ENCODE measurements at regions not wholly inside any gene's neighbourhood (a gene's known extent, or its start where the extent isn't known, plus 50 kb on each side); places are given as distances from the start of the nearest gene placed in this dataset.

GRCh38 chr3:72200332-72200731 lies 415.4 kb upstream of the PROK2 start:
- no peaks in the 10 kb centered on the region; the same call in 1 of the 2 replicates for H3K27me3 ChIP-seq (ENCODE audit: insufficient read depth)
- no peaks in the 10 kb centered on the region; a peak in 1 of 4 replicates for H3K4me1 ChIP-seq (ENCODE audit: control insufficient read depth in 1 of 2, insufficient read depth in 2 of 2, low read depth in 1 of 2, low read length in 1 of 2)
- H3K36me3 ChIP-seq (replicated peaks in 1 of 2; ENCODE audit: control insufficient read depth in 1 of 2, insufficient read depth in 2 of 2, low read length in 1 of 2), result no peaks in the 10 kb centered on the region
- DNase-seq, result no peak
- H3K27ac ChIP-seq (ENCODE audit: low read depth in 2 of 2, low read length in 1 of 2), result no peak overlapping the region
- TF ChIP-seq NFIC (IDR thresholded peaks at IDR 0.05; ENCODE audit: borderline replicate concordance), result no peak
- TF ChIP-seq RAD21 (IDR thresholded peaks at IDR 0.05; ENCODE audit: low read length), result no peak
- TF ChIP-seq POLR2AphosphoS5 (IDR thresholded peaks at IDR 0.05; ENCODE audit: low read depth, low read length), result no peak
- no peak for TF ChIP-seq FOXM1 (IDR thresholded peaks at IDR 0.05; ENCODE audit: low read depth)
- no peak for TF ChIP-seq TCF12 (IDR thresholded peaks at IDR 0.05)
- TF ChIP-seq IRF3 (IDR thresholded peaks at IDR 0.05; ENCODE audit: low read depth, low read length), result no peak
- no peak for TF ChIP-seq GABPA (IDR thresholded peaks at IDR 0.05; ENCODE audit: low read depth)
- no peak for TF ChIP-seq SMC3 (IDR thresholded peaks at IDR 0.05; ENCODE audit: low read depth, low read length)
- no peak for TF ChIP-seq REST (IDR thresholded peaks at IDR 0.05; ENCODE audit: low read depth, low read length)
- no peak for TF ChIP-seq JUND (IDR thresholded peaks at IDR 0.05)
- no peaks in the 10 kb centered on the region for H3K9me3 ChIP-seq
- H3F3A ChIP-seq (replicated peaks; ENCODE audit: insufficient read depth), result no peaks in the 10 kb centered on the region
- H3K4me3 ChIP-seq (ENCODE audit: low read depth in 2 of 2, low read length in 1 of 2), result no peak overlapping the region
- no peak overlapping the region for H2AFZ ChIP-seq (ENCODE audit: low read depth)
- H3K4me2 ChIP-seq, result no peak overlapping the region
- H3K9me2 ChIP-seq, result no peaks in the 10 kb centered on the region
- ChIA-PET CTCF (no interaction called here), POLR2A (no interaction called here)
- no peak overlapping the region for H3K9ac ChIP-seq
- no peaks in the 10 kb centered on the region for H3K79me2 ChIP-seq (ENCODE audit: insufficient read depth)
- H4K20me1 ChIP-seq (ENCODE audit: insufficient read depth), result no peaks in the 10 kb centered on the region
- WGBS (ENCODE audit: low lambda C conversion rate), result 33% methylated on average over 1 of the region's 1 CpG

GRCh38 chr3:72199530-72199929 lies 414.6 kb upstream of the PROK2 start:
- no peaks in the 10 kb centered on the region for H3K9me2 ChIP-seq
- H3K36me3 ChIP-seq (replicated peaks in 1 of 2; ENCODE audit: control insufficient read depth in 1 of 2, insufficient read depth in 2 of 2, low read length in 1 of 2), result no peaks in the 10 kb centered on the region
- no peaks in the 10 kb centered on the region for H3K79me2 ChIP-seq (ENCODE audit: insufficient read depth)
- H3K9me3 ChIP-seq, result no peaks in the 10 kb centered on the region
- no peak for TF ChIP-seq FOXM1 (IDR thresholded peaks at IDR 0.05; ENCODE audit: low read depth)
- no peak for TF ChIP-seq TAF1 (IDR thresholded peaks at IDR 0.05; ENCODE audit: borderline replicate concordance, low read depth, low read length)
- TF ChIP-seq YY1 (IDR thresholded peaks at IDR 0.05; ENCODE audit: low read depth), result no peak
- no peak for TF ChIP-seq TEAD4 (IDR thresholded peaks at IDR 0.05; ENCODE audit: borderline replicate concordance, insufficient read depth)
- TF ChIP-seq IRF3 (IDR thresholded peaks at IDR 0.05; ENCODE audit: low read depth, low read length), result no peak
- no peak for TF ChIP-seq USF2 (IDR thresholded peaks at IDR 0.05; ENCODE audit: borderline replicate concordance, low read depth, low read length)
- TF ChIP-seq SIN3A (IDR thresholded peaks at IDR 0.05; ENCODE audit: borderline replicate concordance, low read depth, low read length), result no peak
- TF ChIP-seq ELF1 (IDR thresholded peaks at IDR 0.05), result no peak
- TF ChIP-seq FOXJ3 (CRISPR knock-in tag; IDR thresholded peaks at IDR 0.05), result no peak
- TF ChIP-seq MAX (IDR thresholded peaks at IDR 0.05; ENCODE audit: low read depth), result no peak
- no peak for TF ChIP-seq EZH2phosphoT487 (IDR thresholded peaks at IDR 0.05; ENCODE audit: borderline replicate concordance, low read depth)
- no peak for TF ChIP-seq NFIC (IDR thresholded peaks at IDR 0.05; ENCODE audit: borderline replicate concordance)
- TF ChIP-seq JUND (IDR thresholded peaks at IDR 0.05), result no peak
- CTCF ChIA-PET, result no interaction called here
- H3K27ac ChIP-seq (ENCODE audit: low read depth in 2 of 2, low read length in 1 of 2), result no peak overlapping the region
- 54% methylated on average over 3 of the region's 3 CpGs for WGBS (ENCODE audit: low lambda C conversion rate)
- H3K9ac ChIP-seq, result no peak overlapping the region
- no peaks in the 10 kb centered on the region for H3F3A ChIP-seq (replicated peaks; ENCODE audit: insufficient read depth)
- H3K4me2 ChIP-seq, result no peak overlapping the region
- no peak for DNase-seq
- no peaks in the 10 kb centered on the region for H4K20me1 ChIP-seq (ENCODE audit: insufficient read depth)
- H3K4me3 ChIP-seq (ENCODE audit: low read depth in 2 of 2, low read length in 1 of 2), result no peak overlapping the region
- POLR2A ChIA-PET, result no interaction called here
- H3K4me1 ChIP-seq (ENCODE audit: control insufficient read depth in 1 of 2, insufficient read depth in 2 of 2, low read depth in 1 of 2, low read length in 1 of 2), result no peaks in the 10 kb centered on the region; a peak in 1 of 4 replicates
- no peak overlapping the region for H2AFZ ChIP-seq (ENCODE audit: low read depth)
- no peaks in the 10 kb centered on the region; the same call in 1 of the 2 replicates for H3K27me3 ChIP-seq (ENCODE audit: insufficient read depth)
